Thyroid gland (tissue), 4 donors: ENCODE measurements at regions not wholly inside any gene's neighbourhood (a gene's known extent, or its start where the extent isn't known, plus 50 kb on each side); places are given as distances from the start of the nearest gene placed in this dataset.

Experiments used
- POLR2A ChIP-seq, 2 donors: fragments of 450-650 bp; IDR thresholded peaks; one replicate each; pipeline ENCODE4 v1.6.1; 2017; ENCODE audit warnings: antibody characterized with exemption in 2 of 2, mild to moderate bottlenecking in 2 of 2, moderate library complexity in 1 of 2
- TF ChIP-seq, protein P1 (sequence below), 6 experiments: fragments of 200-600 bp in 3 of 6; fragments of 450-650 bp in 3 of 6; sonication (generic) in 3 of 6; IDR thresholded peaks; one replicate each; pipeline ENCODE4 v1.5.1; 2016 to 2019; ENCODE audit warnings: antibody characterized with exemption in 6 of 6, mild to moderate bottlenecking in 2 of 6, inconsistent platforms in 1 of 6, moderate library complexity in 1 of 6

DNA sequence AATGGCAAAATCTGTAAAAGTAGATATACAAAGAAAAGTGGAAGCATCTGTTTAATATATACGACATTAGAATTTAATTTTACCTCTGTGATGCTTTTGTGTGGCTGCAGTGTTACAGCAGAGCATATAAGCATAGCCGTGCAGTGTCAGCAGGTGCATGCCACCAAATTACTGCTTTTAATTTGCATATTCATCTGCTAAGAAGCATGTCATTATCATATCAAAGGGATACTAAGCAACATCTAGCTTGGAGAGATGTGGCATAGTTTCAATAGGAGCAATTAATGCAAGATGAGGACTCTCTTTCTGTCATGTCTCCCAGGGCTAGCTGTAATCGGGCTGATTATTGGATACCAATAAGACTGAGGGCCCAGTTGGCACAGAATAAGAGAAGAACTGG, 214.4 kb upstream of the SOX2 start:
- TF ChIP-seq, protein P1, sequence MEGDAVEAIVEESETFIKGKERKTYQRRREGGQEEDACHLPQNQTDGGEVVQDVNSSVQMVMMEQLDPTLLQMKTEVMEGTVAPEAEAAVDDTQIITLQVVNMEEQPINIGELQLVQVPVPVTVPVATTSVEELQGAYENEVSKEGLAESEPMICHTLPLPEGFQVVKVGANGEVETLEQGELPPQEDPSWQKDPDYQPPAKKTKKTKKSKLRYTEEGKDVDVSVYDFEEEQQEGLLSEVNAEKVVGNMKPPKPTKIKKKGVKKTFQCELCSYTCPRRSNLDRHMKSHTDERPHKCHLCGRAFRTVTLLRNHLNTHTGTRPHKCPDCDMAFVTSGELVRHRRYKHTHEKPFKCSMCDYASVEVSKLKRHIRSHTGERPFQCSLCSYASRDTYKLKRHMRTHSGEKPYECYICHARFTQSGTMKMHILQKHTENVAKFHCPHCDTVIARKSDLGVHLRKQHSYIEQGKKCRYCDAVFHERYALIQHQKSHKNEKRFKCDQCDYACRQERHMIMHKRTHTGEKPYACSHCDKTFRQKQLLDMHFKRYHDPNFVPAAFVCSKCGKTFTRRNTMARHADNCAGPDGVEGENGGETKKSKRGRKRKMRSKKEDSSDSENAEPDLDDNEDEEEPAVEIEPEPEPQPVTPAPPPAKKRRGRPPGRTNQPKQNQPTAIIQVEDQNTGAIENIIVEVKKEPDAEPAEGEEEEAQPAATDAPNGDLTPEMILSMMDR (IDR thresholded peaks at IDR 0.05), result no peak
- no peak for TF ChIP-seq POLR2A (IDR thresholded peaks at IDR 0.05)
